GM21515 (cell line): ENCODE measurements at regions not wholly inside any gene's neighbourhood (a gene's known extent, or its start where the extent isn't known, plus 50 kb on each side); places are given as distances from the start of the nearest gene placed in this dataset.

Experiments used
- ATAC-seq: cut with Tn5 transposase; IDR thresholded peaks from one replicate; pipeline ENCODE4 v1.9.1; 2021; ENCODE audit not compliant: unreplicated experiment

GRCh38 chr2:39534095-39534711, 97.1 kb upstream of the MAP4K3 start:
- no peak for ATAC-seq

GRCh38 chr2:39535636-39536185, 98.6 kb upstream of the MAP4K3 start:
- no peak for ATAC-seq

- ATAC-seq: no peak
Measured at GRCh38 chr2:39537150-39537549, 100.1 kb upstream of the MAP4K3 start.

- ATAC-seq: no peak
Measured at GRCh38 chr2:39538718-39539117, 101.6 kb upstream of the MAP4K3 start.

- no peak for ATAC-seq
Measured at GRCh38 chr2:39540414-39540813, 103.3 kb upstream of the MAP4K3 start.

GRCh38 chr2:39541011-39541930, 104.2 kb upstream of the MAP4K3 start:
- no peak for ATAC-seq

- no peak for ATAC-seq
Measured at GRCh38 chr2:39542523-39542922, 105.4 kb upstream of the MAP4K3 start.

GRCh38 chr2:39545957-39546356, 108.9 kb upstream of the MAP4K3 start:
- ATAC-seq: no peak

- ATAC-seq: no peak
Measured at GRCh38 chr2:39546409-39546808, 109.3 kb upstream of the MAP4K3 start.

- ATAC-seq: no peak
Measured at GRCh38 chr2:39546937-39547336, 109.9 kb upstream of the MAP4K3 start.

- no peak for ATAC-seq
Measured at GRCh38 chr2:39547811-39548719, 111.0 kb upstream of the MAP4K3 start.

GRCh38 chr2:39549000-39549399, 111.9 kb upstream of the MAP4K3 start:
- ATAC-seq: no peak

- no peak for ATAC-seq
Measured at GRCh38 chr2:39549718-39550464, 112.8 kb upstream of the MAP4K3 start.

GRCh38 chr2:39550701-39551285, 113.7 kb upstream of the MAP4K3 start:
- ATAC-seq: no peak

GRCh38 chr2:39558906-39559305, 106.8 kb upstream of the TMEM178A start:
- no peak for ATAC-seq

GRCh38 chr2:39563572-39563971, 102.1 kb upstream of the TMEM178A start:
- no peak for ATAC-seq

GRCh38 chr2:39567507-39567906, 98.2 kb upstream of the TMEM178A start:
- no peak for ATAC-seq

- ATAC-seq: no peak
Measured at GRCh38 chr2:39568116-39568515, 97.6 kb upstream of the TMEM178A start.

- no peak for ATAC-seq
Measured at GRCh38 chr2:39568561-39569006, 97.1 kb upstream of the TMEM178A start.

- no peak for ATAC-seq
Measured at GRCh38 chr2:39570130-39570555, 95.6 kb upstream of the TMEM178A start.
